ENCODE measurements at regions not wholly inside any gene's neighbourhood (a gene's known extent, or its start where the extent isn't known, plus 50 kb on each side); places are given as distances from the start of the nearest gene placed in this dataset.

DNA sequence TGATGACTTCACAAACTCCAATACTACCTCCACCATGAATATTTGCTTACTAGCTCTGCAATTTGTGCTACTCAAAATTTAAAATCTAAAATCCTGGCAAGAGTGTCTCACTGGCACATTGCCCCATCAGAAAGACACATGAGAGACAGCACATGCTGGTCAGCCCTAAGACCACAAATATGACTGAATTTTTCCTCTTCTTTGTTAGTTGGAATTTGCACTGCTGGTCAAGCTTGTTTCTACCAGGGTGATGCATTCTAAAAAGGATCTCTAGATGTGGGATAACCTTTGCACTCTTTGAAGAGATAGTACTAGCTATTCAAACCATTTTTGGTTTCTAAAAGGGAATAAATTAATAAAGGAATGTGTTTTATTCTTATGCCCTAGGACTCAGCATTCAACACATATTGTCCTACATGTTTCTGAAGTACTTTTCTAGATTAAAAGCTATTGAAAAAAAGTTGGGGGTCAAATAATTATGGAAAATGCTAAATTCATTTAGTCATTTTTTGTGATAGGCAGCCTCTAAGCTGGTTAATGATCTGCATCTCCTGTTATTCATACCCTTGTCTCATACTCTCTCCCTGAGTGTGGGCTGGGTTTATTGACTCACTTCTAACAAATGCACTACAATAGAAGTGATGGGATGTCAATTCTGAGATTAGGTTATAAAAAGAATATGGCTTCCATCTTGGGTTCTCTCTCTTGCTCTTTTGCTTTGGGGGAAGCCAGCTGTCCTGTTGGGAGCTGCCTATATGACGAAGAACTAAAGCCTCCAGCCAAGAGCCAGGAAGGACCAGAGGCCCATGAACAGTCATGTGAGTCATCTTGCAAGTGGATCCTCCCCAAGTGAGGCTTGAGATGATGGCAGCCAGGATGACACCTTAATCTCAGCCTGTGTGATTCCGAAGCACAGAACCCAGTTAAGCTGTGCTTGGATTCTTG, 211.5 kb upstream of the CRY1 start:
- 94 to 100% methylated on average over 2 of the region's 2 CpGs for WGBS, 2 donors
- Histone ChIP-seq H3K4me1 (no peaks in the 10 kb centered on the region), H3K4me3 (no peak overlapping the region), H3K9me3 (no peaks in the 10 kb centered on the region), H3K27ac (no peak overlapping the region), H3K27me3 (no peaks in the 10 kb centered on the region), H3K36me3 (ENCODE audit: low read depth, missing control alignments) (no peaks in the 10 kb centered on the region)
- TF ChIP-seq POLR2A (IDR thresholded peaks at IDR 0.05), result no peak
- TF ChIP-seq, protein P1, sequence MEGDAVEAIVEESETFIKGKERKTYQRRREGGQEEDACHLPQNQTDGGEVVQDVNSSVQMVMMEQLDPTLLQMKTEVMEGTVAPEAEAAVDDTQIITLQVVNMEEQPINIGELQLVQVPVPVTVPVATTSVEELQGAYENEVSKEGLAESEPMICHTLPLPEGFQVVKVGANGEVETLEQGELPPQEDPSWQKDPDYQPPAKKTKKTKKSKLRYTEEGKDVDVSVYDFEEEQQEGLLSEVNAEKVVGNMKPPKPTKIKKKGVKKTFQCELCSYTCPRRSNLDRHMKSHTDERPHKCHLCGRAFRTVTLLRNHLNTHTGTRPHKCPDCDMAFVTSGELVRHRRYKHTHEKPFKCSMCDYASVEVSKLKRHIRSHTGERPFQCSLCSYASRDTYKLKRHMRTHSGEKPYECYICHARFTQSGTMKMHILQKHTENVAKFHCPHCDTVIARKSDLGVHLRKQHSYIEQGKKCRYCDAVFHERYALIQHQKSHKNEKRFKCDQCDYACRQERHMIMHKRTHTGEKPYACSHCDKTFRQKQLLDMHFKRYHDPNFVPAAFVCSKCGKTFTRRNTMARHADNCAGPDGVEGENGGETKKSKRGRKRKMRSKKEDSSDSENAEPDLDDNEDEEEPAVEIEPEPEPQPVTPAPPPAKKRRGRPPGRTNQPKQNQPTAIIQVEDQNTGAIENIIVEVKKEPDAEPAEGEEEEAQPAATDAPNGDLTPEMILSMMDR (IDR thresholded peaks at IDR 0.05), result no peak
- intact Hi-C loops (cut with DNase I; ENCODE audit: low total_unique reads), result no loop called here
- DNase-seq, result no peak

- Histone ChIP-seq H3K4me1 (no peaks in the 10 kb centered on the region), H3K9me3 (no peaks in the 10 kb centered on the region), H3K4me3 (no peak overlapping the region), H3K27me3 (no peaks in the 10 kb centered on the region), H3K27ac (no peak overlapping the region), H3K36me3 (ENCODE audit: low read depth, missing control alignments) (no peaks in the 10 kb centered on the region)
- WGBS, 2 donors, result 50 to 54% methylated on average over 5 of the region's 5 CpGs
- DNase-seq, result no peak
- intact Hi-C loops (cut with DNase I; ENCODE audit: low total_unique reads), result no loop called here
- TF ChIP-seq, protein P1 (IDR thresholded peaks at IDR 0.05), result no peak
- TF ChIP-seq POLR2A (IDR thresholded peaks at IDR 0.05), result no peak
These were observed 212.9 kb upstream of the CRY1 start for GRCh38 chr12:107306141-107306659.

- Histone ChIP-seq H3K4me3 (no peak overlapping the region), H3K36me3 (ENCODE audit: low read depth, missing control alignments) (no peaks in the 10 kb centered on the region), H3K9me3 (no peaks in the 10 kb centered on the region), H3K27ac (no peak overlapping the region), H3K4me1 (no peaks in the 10 kb centered on the region), H3K27me3 (no peaks in the 10 kb centered on the region)
- no peak for DNase-seq
- intact Hi-C loops (cut with DNase I; ENCODE audit: low total_unique reads), result no loop called here
- TF ChIP-seq POLR2A (IDR thresholded peaks at IDR 0.05), result no peak
- TF ChIP-seq, protein P1 (IDR thresholded peaks at IDR 0.05), result no peak
These were observed 215.0 kb upstream of the CRY1 start for GRCh38 chr12:107308310-107308709.

GRCh38 chr12:107309020-107309419, 215.7 kb upstream of the CRY1 start:
- no peak overlapping the region for H3K4me3 ChIP-seq
- intact Hi-C loops (cut with DNase I; ENCODE audit: low total_unique reads), result no loop called here
- no peaks in the 10 kb centered on the region for H3K4me1 ChIP-seq
- H3K27ac ChIP-seq, result no peak overlapping the region
- H3K9me3 ChIP-seq, result no peaks in the 10 kb centered on the region
- TF ChIP-seq, protein P1 (IDR thresholded peaks at IDR 0.05), result no peak
- no peak for TF ChIP-seq POLR2A (IDR thresholded peaks at IDR 0.05)
- no peak for DNase-seq
- no peaks in the 10 kb centered on the region for H3K27me3 ChIP-seq
- no peaks in the 10 kb centered on the region for H3K36me3 ChIP-seq (ENCODE audit: low read depth, missing control alignments)
- 79 to 88% methylated on average over 4 of the region's 4 CpGs for WGBS, 2 donors

Data from testis (tissue), 2 donors.